ENCODE measurements at regions not wholly inside any gene's neighbourhood (a gene's known extent, or its start where the extent isn't known, plus 50 kb on each side); places are given as distances from the start of the nearest gene placed in this dataset.
A peak's percentile ranks its signal among the peaks of the same experiment; 100 is the strongest.

DNA sequence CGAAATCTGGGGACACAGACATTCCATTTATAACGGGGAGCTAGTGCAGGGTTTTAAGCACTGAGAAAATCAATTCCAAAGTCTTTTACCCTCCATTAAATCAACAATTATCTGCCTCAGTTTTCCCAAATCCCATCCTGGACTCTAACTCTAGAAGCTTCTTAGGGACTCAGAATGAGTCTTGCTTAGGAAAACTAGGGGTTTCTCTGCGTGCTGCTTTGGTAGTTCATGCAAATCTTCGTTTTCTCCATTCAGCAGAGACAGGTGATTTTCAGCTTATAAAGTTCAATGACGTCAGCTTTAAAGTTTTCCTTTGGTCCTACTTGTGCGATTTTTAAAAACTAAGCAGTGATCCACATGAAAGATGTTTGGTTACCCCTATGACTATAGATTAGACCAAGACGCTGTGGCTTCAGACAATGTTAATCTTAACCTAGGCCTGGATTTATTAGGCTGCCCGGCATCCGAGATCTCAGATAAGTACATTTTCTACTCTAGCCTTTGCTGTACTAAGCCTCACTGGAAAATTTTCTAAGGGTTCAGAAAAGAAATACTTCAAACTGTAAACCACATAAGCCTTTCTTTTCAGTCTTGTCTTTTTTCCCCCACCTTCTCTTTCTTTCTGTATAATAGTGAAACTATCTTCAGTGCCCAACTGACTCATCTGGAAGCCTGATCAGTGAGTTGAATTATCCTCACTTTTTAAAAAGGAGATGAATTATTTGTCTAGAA, 121.4 kb upstream of the GATB start:
- Histone ChIP-seq H3K4me2 (ENCODE audit: low read depth, low read length, poor library complexity, severe bottlenecking) (no peak overlapping the region), H3K9me3 (ENCODE audit: insufficient read depth, low read depth, low read length) (no peaks in the 10 kb centered on the region), H3K4me1 (ENCODE audit: insufficient read depth, low read length, poor library complexity, severe bottlenecking) (peaks cover under 1% of the 10 kb centered on the region), H2AFZ (ENCODE audit: low read length) (peak overlapping the region; percentile 17; the same call in 1 of the 2 replicates), H3K36me3 (ENCODE audit: insufficient read depth, low read length) (no peaks in the 10 kb centered on the region), H3K9me2 (replicated peaks; ENCODE audit: low read depth, low read length) (no peaks in the 10 kb centered on the region), H4K20me1 (ENCODE audit: insufficient read depth, low read length, poor library complexity, severe bottlenecking) (no peaks in the 10 kb centered on the region), H3K4me3 (ENCODE audit: low read length, poor library complexity, severe bottlenecking) (no peak overlapping the region), H3K79me2 (ENCODE audit: insufficient read depth, low read length) (no peaks in the 10 kb centered on the region), H3K27me3 (ENCODE audit: insufficient read depth, low read length, poor library complexity, severe bottlenecking) (no peaks in the 10 kb centered on the region), H3F3A (ENCODE audit: low read depth) (no peaks in the 10 kb centered on the region), H3K9ac (ENCODE audit: low read depth, low read length, poor library complexity, severe bottlenecking) (no peak overlapping the region)
- TF ChIP-seq, protein P1, sequence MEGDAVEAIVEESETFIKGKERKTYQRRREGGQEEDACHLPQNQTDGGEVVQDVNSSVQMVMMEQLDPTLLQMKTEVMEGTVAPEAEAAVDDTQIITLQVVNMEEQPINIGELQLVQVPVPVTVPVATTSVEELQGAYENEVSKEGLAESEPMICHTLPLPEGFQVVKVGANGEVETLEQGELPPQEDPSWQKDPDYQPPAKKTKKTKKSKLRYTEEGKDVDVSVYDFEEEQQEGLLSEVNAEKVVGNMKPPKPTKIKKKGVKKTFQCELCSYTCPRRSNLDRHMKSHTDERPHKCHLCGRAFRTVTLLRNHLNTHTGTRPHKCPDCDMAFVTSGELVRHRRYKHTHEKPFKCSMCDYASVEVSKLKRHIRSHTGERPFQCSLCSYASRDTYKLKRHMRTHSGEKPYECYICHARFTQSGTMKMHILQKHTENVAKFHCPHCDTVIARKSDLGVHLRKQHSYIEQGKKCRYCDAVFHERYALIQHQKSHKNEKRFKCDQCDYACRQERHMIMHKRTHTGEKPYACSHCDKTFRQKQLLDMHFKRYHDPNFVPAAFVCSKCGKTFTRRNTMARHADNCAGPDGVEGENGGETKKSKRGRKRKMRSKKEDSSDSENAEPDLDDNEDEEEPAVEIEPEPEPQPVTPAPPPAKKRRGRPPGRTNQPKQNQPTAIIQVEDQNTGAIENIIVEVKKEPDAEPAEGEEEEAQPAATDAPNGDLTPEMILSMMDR (conservative IDR thresholded peaks at IDR 0.05; ENCODE audit: low read length): no peak
- no peak for TF ChIP-seq EZH2phosphoT487 (IDR thresholded peaks at IDR 0.05; ENCODE audit: borderline replicate concordance)

- no peaks in the 10 kb centered on the region for H3K9me2 ChIP-seq (replicated peaks; ENCODE audit: low read depth, low read length)
- TF ChIP-seq EZH2phosphoT487 (IDR thresholded peaks at IDR 0.05; ENCODE audit: borderline replicate concordance): no peak
- TF ChIP-seq, protein P1 (conservative IDR thresholded peaks at IDR 0.05; ENCODE audit: low read length): no peak
- H3K4me2 ChIP-seq (ENCODE audit: low read depth, low read length, poor library complexity, severe bottlenecking): no peak overlapping the region
- 0 out of 2 replicates have a peak overlapping the region, but pooled peaks have one; percentile 7 for H2AFZ ChIP-seq (ENCODE audit: low read length)
- H3K9ac ChIP-seq (ENCODE audit: low read depth, low read length, poor library complexity, severe bottlenecking): no peak overlapping the region
- H3F3A ChIP-seq (ENCODE audit: low read depth): no peaks in the 10 kb centered on the region
- H3K9me3 ChIP-seq (ENCODE audit: insufficient read depth, low read depth, low read length): no peaks in the 10 kb centered on the region
- no peaks in the 10 kb centered on the region for H3K4me1 ChIP-seq (ENCODE audit: insufficient read depth, low read length, poor library complexity, severe bottlenecking)
- no peak overlapping the region for H3K4me3 ChIP-seq (ENCODE audit: low read length, poor library complexity, severe bottlenecking)
- H4K20me1 ChIP-seq (ENCODE audit: insufficient read depth, low read length, poor library complexity, severe bottlenecking): no peaks in the 10 kb centered on the region
- no peaks in the 10 kb centered on the region for H3K79me2 ChIP-seq (ENCODE audit: insufficient read depth, low read length)
- H3K27me3 ChIP-seq (ENCODE audit: insufficient read depth, low read length, poor library complexity, severe bottlenecking): no peaks in the 10 kb centered on the region
- H3K36me3 ChIP-seq (ENCODE audit: insufficient read depth, low read length): no peaks in the 10 kb centered on the region
These were observed 119.1 kb upstream of the GATB start for GRCh38 chr4:151879705-151880445.

DNA sequence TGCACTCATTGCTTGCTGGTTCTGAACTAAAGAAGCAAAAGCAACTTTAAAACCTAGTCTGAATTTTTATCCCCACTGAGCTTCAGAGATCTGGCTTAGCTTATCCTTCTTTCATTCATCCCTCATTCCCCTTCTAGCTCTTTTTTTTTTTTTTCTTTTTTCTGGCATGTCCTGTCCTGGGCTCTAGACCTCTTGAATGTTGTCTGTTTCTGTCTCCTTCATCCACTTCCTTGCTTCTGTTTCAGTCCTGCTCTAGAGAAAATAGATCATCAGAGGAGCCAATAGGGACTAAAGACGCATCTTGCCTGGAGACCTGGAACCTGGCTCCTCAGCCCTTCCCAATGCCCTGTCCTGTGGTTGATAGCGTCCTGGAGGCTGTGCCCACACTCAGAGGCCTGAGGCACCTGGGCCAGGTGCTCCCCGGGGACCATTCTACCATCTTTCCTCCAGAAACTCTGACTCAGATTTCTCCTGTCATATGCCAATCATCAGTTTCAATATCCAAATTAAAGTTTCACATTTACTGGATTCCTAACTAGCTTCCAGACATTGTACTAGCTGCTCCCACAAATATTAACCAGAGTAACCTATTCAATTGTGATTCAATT, 115.7 kb upstream of the GATB start:
- H2AFZ ChIP-seq (ENCODE audit: low read length): no peak overlapping the region
- TF ChIP-seq, protein P1 (conservative IDR thresholded peaks at IDR 0.05; ENCODE audit: low read length): no peak
- no peak for TF ChIP-seq EZH2phosphoT487 (IDR thresholded peaks at IDR 0.05; ENCODE audit: borderline replicate concordance)
- no peaks in the 10 kb centered on the region for H4K20me1 ChIP-seq (ENCODE audit: insufficient read depth, low read length, poor library complexity, severe bottlenecking)
- H3K4me3 ChIP-seq (ENCODE audit: low read length, poor library complexity, severe bottlenecking): no peak overlapping the region
- no peaks in the 10 kb centered on the region for H3K9me3 ChIP-seq (ENCODE audit: insufficient read depth, low read depth, low read length)
- no peak overlapping the region for H3K4me2 ChIP-seq (ENCODE audit: low read depth, low read length, poor library complexity, severe bottlenecking)
- no peaks in the 10 kb centered on the region for H3K79me2 ChIP-seq (ENCODE audit: insufficient read depth, low read length)
- no peak overlapping the region for H3K9ac ChIP-seq (ENCODE audit: low read depth, low read length, poor library complexity, severe bottlenecking)
- no peaks in the 10 kb centered on the region for H3K9me2 ChIP-seq (replicated peaks; ENCODE audit: low read depth, low read length)
- H3F3A ChIP-seq (ENCODE audit: low read depth): no peaks in the 10 kb centered on the region
- no peaks in the 10 kb centered on the region for H3K27me3 ChIP-seq (ENCODE audit: insufficient read depth, low read length, poor library complexity, severe bottlenecking)
- H3K4me1 ChIP-seq (ENCODE audit: insufficient read depth, low read length, poor library complexity, severe bottlenecking): no peaks in the 10 kb centered on the region
- no peaks in the 10 kb centered on the region for H3K36me3 ChIP-seq (ENCODE audit: insufficient read depth, low read length)

All from Loucy (cell line).